ENCODE measurements at regions not wholly inside any gene's neighbourhood (a gene's known extent, or its start where the extent isn't known, plus 50 kb on each side); places are given as distances from the start of the nearest gene placed in this dataset.

- H4K20me1 ChIP-seq (ENCODE audit: insufficient read depth, low read length) = no peaks in the 10 kb centered on the region
- no peaks in the 10 kb centered on the region for H3K27me3 ChIP-seq (ENCODE audit: insufficient read depth, low read length)
- H3K27ac ChIP-seq (ENCODE audit: low read depth, low read length) = peak overlapping the region; percentile 54
- Mint-ChIP-seq H3K27me3 (ENCODE audit: low read depth, unreplicated experiment) (no peaks in the 10 kb centered on the region), H3K4me3 (ENCODE audit: unreplicated experiment) (no peak overlapping the region), H3K4me1 (ENCODE audit: low read depth, unreplicated experiment) (no peaks in the 10 kb centered on the region), H3K36me3 (ENCODE audit: low read depth, unreplicated experiment) (no peaks in the 10 kb centered on the region), H3K27ac (ENCODE audit: unreplicated experiment) (no peak overlapping the region), H3K9me3 (ENCODE audit: unreplicated experiment) (no peaks in the 10 kb centered on the region)
- peak; percentile 91 for DNase-seq (ENCODE audit: low read depth)
- H2AFZ ChIP-seq (ENCODE audit: low read depth, low read length) = no peak overlapping the region
- no peak overlapping the region for H3K4me3 ChIP-seq (ENCODE audit: insufficient read depth, low read depth, low read length)
- H3K9me3 ChIP-seq (ENCODE audit: insufficient read depth, low read depth, low read length) = no peaks in the 10 kb centered on the region
- no peaks in the 10 kb centered on the region for H3K36me3 ChIP-seq (ENCODE audit: insufficient read depth, low read length)
- H3K4me2 ChIP-seq (ENCODE audit: low read length) = peak overlapping the region; percentile 13
- TF ChIP-seq CTCF (IDR thresholded peaks at IDR 0.05; ENCODE audit: insufficient read depth, low read depth, low read length) = no peak
- no peak for TF ChIP-seq EZH2 (IDR thresholded peaks at IDR 0.05; ENCODE audit: insufficient read depth, low read length)
- H3K79me2 ChIP-seq (ENCODE audit: insufficient read depth, low read length) = no peaks in the 10 kb centered on the region
- FAIRE-seq = peak; percentile 90
- peak overlapping the region; percentile 37 for H3K9ac ChIP-seq (ENCODE audit: low read length)
- peaks cover 11% of the 10 kb centered on the region for H3K4me1 ChIP-seq (ENCODE audit: insufficient read depth, low read length)
Measured at GRCh38 chr12:25829192-25829591, 129.3 kb upstream of the RASSF8 start.

DNA sequence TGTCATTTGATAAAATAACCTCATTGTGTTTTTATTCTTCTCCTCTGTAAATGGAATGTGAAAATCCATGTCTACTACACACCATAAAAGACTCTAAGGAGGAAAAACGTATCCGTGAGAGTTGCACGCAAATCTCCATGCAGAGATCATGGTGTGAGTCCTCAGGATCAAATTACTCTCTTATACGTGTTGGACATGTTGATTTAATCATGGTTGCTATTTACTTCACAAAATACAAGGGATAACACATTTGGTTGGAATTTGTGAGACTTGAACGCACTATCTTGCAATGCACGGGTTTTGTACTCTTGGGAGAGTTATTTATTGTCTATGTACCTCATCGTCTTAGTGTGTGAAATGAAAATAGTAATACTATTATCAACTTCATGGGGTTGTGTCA lies 128.0 kb upstream of the RASSF8 start:
- Histone ChIP-seq H3K9me3 (ENCODE audit: insufficient read depth, low read depth, low read length) (no peaks in the 10 kb centered on the region), H3K27ac (ENCODE audit: low read depth, low read length) (no peak overlapping the region), H4K20me1 (ENCODE audit: insufficient read depth, low read length) (no peaks in the 10 kb centered on the region), H3K36me3 (ENCODE audit: insufficient read depth, low read length) (no peaks in the 10 kb centered on the region), H3K9ac (ENCODE audit: low read length) (no peak overlapping the region), H3K4me1 (ENCODE audit: insufficient read depth, low read length) (peaks cover 11% of the 10 kb centered on the region), H3K4me3 (ENCODE audit: insufficient read depth, low read depth, low read length) (no peak overlapping the region), H3K79me2 (ENCODE audit: insufficient read depth, low read length) (no peaks in the 10 kb centered on the region), H3K27me3 (ENCODE audit: insufficient read depth, low read length) (no peaks in the 10 kb centered on the region), H3K4me2 (ENCODE audit: low read length) (no peak overlapping the region), H2AFZ (ENCODE audit: low read depth, low read length) (no peak overlapping the region)
- Mint-ChIP-seq H3K4me1 (ENCODE audit: low read depth, unreplicated experiment) (no peaks in the 10 kb centered on the region), H3K36me3 (ENCODE audit: low read depth, unreplicated experiment) (no peaks in the 10 kb centered on the region), H3K27ac (ENCODE audit: unreplicated experiment) (no peak overlapping the region), H3K27me3 (ENCODE audit: low read depth, unreplicated experiment) (no peaks in the 10 kb centered on the region), H3K4me3 (ENCODE audit: unreplicated experiment) (no peak overlapping the region), H3K9me3 (ENCODE audit: unreplicated experiment) (no peaks in the 10 kb centered on the region)
- FAIRE-seq = no peak
- no peak for TF ChIP-seq EZH2 (IDR thresholded peaks at IDR 0.05; ENCODE audit: insufficient read depth, low read length)
- no peak for TF ChIP-seq CTCF (IDR thresholded peaks at IDR 0.05; ENCODE audit: insufficient read depth, low read depth, low read length)
- DNase-seq (ENCODE audit: low read depth) = no peak

DNA sequence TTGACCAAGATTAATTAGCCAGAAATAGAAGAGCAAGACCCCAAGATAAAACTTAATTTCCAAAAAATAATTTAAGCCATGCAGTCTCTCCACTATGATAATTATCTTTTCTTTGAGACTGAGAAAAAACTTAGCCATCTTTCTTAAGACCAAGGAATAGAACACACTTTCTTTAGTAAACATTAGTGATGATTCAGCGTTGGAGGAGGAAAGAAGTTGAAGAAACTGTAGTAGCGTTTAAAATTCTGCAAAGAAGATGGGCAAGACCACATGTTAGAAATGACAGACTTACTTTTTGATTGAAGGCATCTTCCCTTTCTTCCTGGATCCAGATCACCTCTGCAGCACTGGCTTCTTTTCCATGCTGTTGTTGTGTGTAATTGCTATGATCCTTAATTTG lies 124.8 kb upstream of the RASSF8 start:
- Histone ChIP-seq H3K4me3 (ENCODE audit: insufficient read depth, low read depth, low read length) (no peak overlapping the region), H3K4me2 (ENCODE audit: low read length) (no peak overlapping the region)
- H3K4me3 Mint-ChIP-seq (ENCODE audit: unreplicated experiment) = no peak overlapping the region

More for the DNA sequence above, 124.8 kb upstream of the RASSF8 start:
- Histone ChIP-seq H3K36me3 (ENCODE audit: insufficient read depth, low read length) (no peaks in the 10 kb centered on the region), H3K9ac (ENCODE audit: low read length) (no peak overlapping the region), H3K9me3 (ENCODE audit: insufficient read depth, low read depth, low read length) (no peaks in the 10 kb centered on the region), H3K79me2 (ENCODE audit: insufficient read depth, low read length) (no peaks in the 10 kb centered on the region), H3K27ac (ENCODE audit: low read depth, low read length) (no peak overlapping the region), H3K4me1 (ENCODE audit: insufficient read depth, low read length) (peaks cover 6% of the 10 kb centered on the region), H3K27me3 (ENCODE audit: insufficient read depth, low read length) (no peaks in the 10 kb centered on the region), H2AFZ (ENCODE audit: low read depth, low read length) (no peak overlapping the region), H4K20me1 (ENCODE audit: insufficient read depth, low read length) (no peaks in the 10 kb centered on the region)
- H3K36me3 Mint-ChIP-seq (ENCODE audit: low read depth, unreplicated experiment) = no peaks in the 10 kb centered on the region
- no peak overlapping the region for H3K27ac Mint-ChIP-seq (ENCODE audit: unreplicated experiment)
- H3K27me3 Mint-ChIP-seq (ENCODE audit: low read depth, unreplicated experiment) = no peaks in the 10 kb centered on the region
- TF ChIP-seq EZH2 (IDR thresholded peaks at IDR 0.05; ENCODE audit: insufficient read depth, low read length) = no peak
- TF ChIP-seq CTCF (IDR thresholded peaks at IDR 0.05; ENCODE audit: insufficient read depth, low read depth, low read length) = no peak
- DNase-seq (ENCODE audit: low read depth) (no peak), FAIRE-seq (no peak)
- no peaks in the 10 kb centered on the region for H3K4me1 Mint-ChIP-seq (ENCODE audit: low read depth, unreplicated experiment)
- H3K9me3 Mint-ChIP-seq (ENCODE audit: unreplicated experiment) = no peaks in the 10 kb centered on the region
